ENCODE measurements at regions not wholly inside any gene's neighbourhood (a gene's known extent, or its start where the extent isn't known, plus 50 kb on each side); places are given as distances from the start of the nearest gene placed in this dataset.

- Mint-ChIP-seq H3K27me3 (peaks cover 0 to 4% of the 10 kb centered on the region in 2 donors), H3K27ac (no peak overlapping the region), H3K4me3 (no peak overlapping the region), H3K4me1 (ENCODE audit: low read depth in 2 of 2) (no peaks in the 10 kb centered on the region), H3K9me3 (no peaks in the 10 kb centered on the region), H3K36me3 (ENCODE audit: insufficient read depth) (no peaks in the 10 kb centered on the region)
- DNase-seq: no peak
- ATAC-seq (replicated peaks): no peak
These were observed 301.7 kb downstream of the KCNS3 start for GRCh38 chr2:18180031-18180610.

GRCh38 chr2:18178736-18179349 lies 300.4 kb downstream of the KCNS3 start:
- DNase-seq (peak; percentile 3 to 5 (median 4)), ATAC-seq (replicated peaks) (no peak)
- no peaks in the 10 kb centered on the region for H3K27me3 Mint-ChIP-seq

GRCh38 chr2:18176679-18177215 lies 298.3 kb downstream of the KCNS3 start:
- Mint-ChIP-seq H3K9me3 (no peaks in the 10 kb centered on the region), H3K4me3 (no peak overlapping the region), H3K27me3 (no peaks in the 10 kb centered on the region), H3K4me1 (ENCODE audit: low read depth in 2 of 2) (no peaks in the 10 kb centered on the region), H3K27ac (no peak overlapping the region), H3K36me3 (ENCODE audit: insufficient read depth) (no peaks in the 10 kb centered on the region)
- no peak for ATAC-seq (replicated peaks)
- no peak for DNase-seq

More at GRCh38 chr2:18178736-18179349, 300.4 kb downstream of the KCNS3 start:
- H3K36me3 Mint-ChIP-seq (ENCODE audit: insufficient read depth): no peaks in the 10 kb centered on the region
- H3K4me1 Mint-ChIP-seq (ENCODE audit: low read depth in 2 of 2): no peaks in the 10 kb centered on the region
- H3K9me3 Mint-ChIP-seq: no peaks in the 10 kb centered on the region
- no peak overlapping the region for H3K4me3 Mint-ChIP-seq
- no peak overlapping the region for H3K27ac Mint-ChIP-seq

GRCh38 chr2:18172607-18173006 lies 294.1 kb downstream of the KCNS3 start:
- no peak for DNase-seq
- Mint-ChIP-seq H3K9me3 (no peaks in the 10 kb centered on the region), H3K4me1 (ENCODE audit: low read depth in 2 of 2) (no peaks in the 10 kb centered on the region), H3K27me3 (peaks cover 0 to 5% of the 10 kb centered on the region in 2 donors), H3K27ac (no peak overlapping the region), H3K4me3 (no peak overlapping the region), H3K36me3 (ENCODE audit: insufficient read depth) (no peaks in the 10 kb centered on the region)
- no peak for ATAC-seq (replicated peaks)

GRCh38 chr2:18171191-18172139 lies 293.0 kb downstream of the KCNS3 start:
- Mint-ChIP-seq H3K27me3 (peaks cover 0 to 10% of the 10 kb centered on the region in 2 donors), H3K4me3 (no peak overlapping the region), H3K36me3 (ENCODE audit: insufficient read depth) (no peaks in the 10 kb centered on the region), H3K4me1 (ENCODE audit: low read depth in 2 of 2) (no peaks in the 10 kb centered on the region), H3K9me3 (no peaks in the 10 kb centered on the region), H3K27ac (no peak overlapping the region)
- no peak for ATAC-seq (replicated peaks)
- no peak for DNase-seq

GRCh38 chr2:18170642-18171041 lies 292.2 kb downstream of the KCNS3 start:
- no peaks in the 10 kb centered on the region for H3K36me3 Mint-ChIP-seq (ENCODE audit: insufficient read depth)
- H3K4me1 Mint-ChIP-seq (ENCODE audit: low read depth in 2 of 2): no peaks in the 10 kb centered on the region
- H3K27me3 Mint-ChIP-seq: peaks cover 0 to 10% of the 10 kb centered on the region in 2 donors
- no peak for ATAC-seq (replicated peaks)
- H3K4me3 Mint-ChIP-seq: no peak overlapping the region
- no peak for DNase-seq
- peaks cover 0 to 3% of the 10 kb centered on the region in 2 donors for H3K9me3 Mint-ChIP-seq
- H3K27ac Mint-ChIP-seq: no peak overlapping the region

- no peak for DNase-seq
- H3K9me3 Mint-ChIP-seq: peaks cover 0 to 3% of the 10 kb centered on the region in 2 donors
- H3K4me3 Mint-ChIP-seq: no peak overlapping the region
- H3K27me3 Mint-ChIP-seq: peaks cover 0 to 10% of the 10 kb centered on the region in 2 donors
- no peak for ATAC-seq (replicated peaks)
- no peaks in the 10 kb centered on the region for H3K36me3 Mint-ChIP-seq (ENCODE audit: insufficient read depth)
- no peak overlapping the region for H3K27ac Mint-ChIP-seq
- no peaks in the 10 kb centered on the region for H3K4me1 Mint-ChIP-seq (ENCODE audit: low read depth in 2 of 2)
These were observed 291.4 kb downstream of the KCNS3 start for GRCh38 chr2:18169893-18170175.

- no peaks in the 10 kb centered on the region for H3K36me3 Mint-ChIP-seq (ENCODE audit: insufficient read depth)
- ATAC-seq (replicated peaks): no peak
- H3K27me3 Mint-ChIP-seq: peaks cover 0 to 10% of the 10 kb centered on the region in 2 donors
- H3K9me3 Mint-ChIP-seq: peaks cover 0 to 3% of the 10 kb centered on the region in 2 donors
- no peak overlapping the region for H3K4me3 Mint-ChIP-seq
- no peak overlapping the region for H3K27ac Mint-ChIP-seq
- no peak for DNase-seq
- H3K4me1 Mint-ChIP-seq (ENCODE audit: low read depth in 2 of 2): no peaks in the 10 kb centered on the region
These were observed 290.8 kb downstream of the KCNS3 start for GRCh38 chr2:18169121-18169892.

GRCh38 chr2:18167871-18168270 lies 289.4 kb downstream of the KCNS3 start:
- H3K4me1 Mint-ChIP-seq (ENCODE audit: low read depth in 2 of 2): no peaks in the 10 kb centered on the region
- no peak overlapping the region for H3K27ac Mint-ChIP-seq
- no peak for ATAC-seq (replicated peaks)
- H3K9me3 Mint-ChIP-seq: peaks cover 0 to 6% of the 10 kb centered on the region in 2 donors
- DNase-seq: no peak
- no peaks in the 10 kb centered on the region for H3K36me3 Mint-ChIP-seq (ENCODE audit: insufficient read depth)
- H3K4me3 Mint-ChIP-seq: no peak overlapping the region
- H3K27me3 Mint-ChIP-seq: peaks cover 0 to 10% of the 10 kb centered on the region in 2 donors

GRCh38 chr2:18161681-18162080 lies 283.2 kb downstream of the KCNS3 start:
- H3K9me3 Mint-ChIP-seq: peaks cover 0 to 9% of the 10 kb centered on the region in 2 donors
- no peaks in the 10 kb centered on the region for H3K36me3 Mint-ChIP-seq (ENCODE audit: insufficient read depth)
- peaks cover 0 to 2% of the 10 kb centered on the region in 2 donors for H3K27me3 Mint-ChIP-seq
- H3K4me1 Mint-ChIP-seq (ENCODE audit: low read depth in 2 of 2): no peaks in the 10 kb centered on the region
- no peak overlapping the region for H3K4me3 Mint-ChIP-seq
- DNase-seq (no peak), ATAC-seq (replicated peaks) (no peak)
- H3K27ac Mint-ChIP-seq: no peak overlapping the region

GRCh38 chr2:18159896-18160295 lies 281.4 kb downstream of the KCNS3 start:
- DNase-seq: no peak
- no peak for ATAC-seq (replicated peaks)
- Mint-ChIP-seq H3K4me1 (ENCODE audit: low read depth in 2 of 2) (no peaks in the 10 kb centered on the region), H3K27ac (no peak overlapping the region), H3K4me3 (no peak overlapping the region), H3K36me3 (ENCODE audit: insufficient read depth) (no peaks in the 10 kb centered on the region), H3K27me3 (peaks cover 0 to 6% of the 10 kb centered on the region in 2 donors), H3K9me3 (peaks cover 0 to 6% of the 10 kb centered on the region in 2 donors)

GRCh38 chr2:18156421-18156820 lies 278.0 kb downstream of the KCNS3 start:
- ATAC-seq (replicated peaks): no peak
- Mint-ChIP-seq H3K4me3 (no peak overlapping the region), H3K4me1 (ENCODE audit: low read depth in 2 of 2) (no peaks in the 10 kb centered on the region), H3K9me3 (peaks cover 3 to 7% of the 10 kb centered on the region in 2 donors), H3K27me3 (peaks cover 0 to 17% of the 10 kb centered on the region in 2 donors), H3K36me3 (ENCODE audit: insufficient read depth) (no peaks in the 10 kb centered on the region), H3K27ac (no peak overlapping the region)
- DNase-seq: no peak

GRCh38 chr2:18156002-18156401 lies 277.5 kb downstream of the KCNS3 start:
- no peaks in the 10 kb centered on the region for H3K36me3 Mint-ChIP-seq (ENCODE audit: insufficient read depth)
- DNase-seq (no peak), ATAC-seq (replicated peaks) (no peak)
- peaks cover 3 to 7% of the 10 kb centered on the region in 2 donors for H3K9me3 Mint-ChIP-seq
- no peak overlapping the region for H3K4me3 Mint-ChIP-seq
- no peak overlapping the region for H3K27ac Mint-ChIP-seq
- H3K27me3 Mint-ChIP-seq: peaks cover 0 to 17% of the 10 kb centered on the region in 2 donors
- no peaks in the 10 kb centered on the region for H3K4me1 Mint-ChIP-seq (ENCODE audit: low read depth in 2 of 2)

Measured in effector memory CD8-positive, alpha-beta T cell (primary cell).